ENCODE measurements at regions not wholly inside any gene's neighbourhood (a gene's known extent, or its start where the extent isn't known, plus 50 kb on each side); places are given as distances from the start of the nearest gene placed in this dataset.

DNA sequence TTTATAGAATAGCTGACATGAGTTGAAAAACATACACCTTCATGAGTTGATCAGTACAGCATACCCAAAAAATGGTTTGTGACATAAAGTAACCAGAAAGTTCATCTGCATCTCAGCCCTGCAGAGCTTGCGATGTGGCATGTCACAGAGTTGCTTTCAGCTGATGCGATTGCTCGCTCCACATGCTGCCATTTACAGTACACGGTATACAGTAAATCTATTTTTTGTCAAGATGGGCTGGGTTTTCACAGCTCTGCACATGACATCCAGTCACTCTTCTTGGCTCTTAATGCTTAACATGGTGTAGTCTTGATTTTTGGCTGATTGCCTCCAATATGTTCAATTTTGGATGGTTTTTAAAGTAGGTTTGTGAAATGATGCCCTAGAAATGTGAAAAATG lies 811.9 kb downstream of the SATB2 start:
- no peak for TF ChIP-seq POLR2A (IDR thresholded peaks at IDR 0.05)
- TF ChIP-seq, protein P1, sequence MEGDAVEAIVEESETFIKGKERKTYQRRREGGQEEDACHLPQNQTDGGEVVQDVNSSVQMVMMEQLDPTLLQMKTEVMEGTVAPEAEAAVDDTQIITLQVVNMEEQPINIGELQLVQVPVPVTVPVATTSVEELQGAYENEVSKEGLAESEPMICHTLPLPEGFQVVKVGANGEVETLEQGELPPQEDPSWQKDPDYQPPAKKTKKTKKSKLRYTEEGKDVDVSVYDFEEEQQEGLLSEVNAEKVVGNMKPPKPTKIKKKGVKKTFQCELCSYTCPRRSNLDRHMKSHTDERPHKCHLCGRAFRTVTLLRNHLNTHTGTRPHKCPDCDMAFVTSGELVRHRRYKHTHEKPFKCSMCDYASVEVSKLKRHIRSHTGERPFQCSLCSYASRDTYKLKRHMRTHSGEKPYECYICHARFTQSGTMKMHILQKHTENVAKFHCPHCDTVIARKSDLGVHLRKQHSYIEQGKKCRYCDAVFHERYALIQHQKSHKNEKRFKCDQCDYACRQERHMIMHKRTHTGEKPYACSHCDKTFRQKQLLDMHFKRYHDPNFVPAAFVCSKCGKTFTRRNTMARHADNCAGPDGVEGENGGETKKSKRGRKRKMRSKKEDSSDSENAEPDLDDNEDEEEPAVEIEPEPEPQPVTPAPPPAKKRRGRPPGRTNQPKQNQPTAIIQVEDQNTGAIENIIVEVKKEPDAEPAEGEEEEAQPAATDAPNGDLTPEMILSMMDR (IDR thresholded peaks at IDR 0.05): no peak
